ENCODE measurements at regions not wholly inside any gene's neighbourhood (a gene's known extent, or its start where the extent isn't known, plus 50 kb on each side); places are given as distances from the start of the nearest gene placed in this dataset.

DNA sequence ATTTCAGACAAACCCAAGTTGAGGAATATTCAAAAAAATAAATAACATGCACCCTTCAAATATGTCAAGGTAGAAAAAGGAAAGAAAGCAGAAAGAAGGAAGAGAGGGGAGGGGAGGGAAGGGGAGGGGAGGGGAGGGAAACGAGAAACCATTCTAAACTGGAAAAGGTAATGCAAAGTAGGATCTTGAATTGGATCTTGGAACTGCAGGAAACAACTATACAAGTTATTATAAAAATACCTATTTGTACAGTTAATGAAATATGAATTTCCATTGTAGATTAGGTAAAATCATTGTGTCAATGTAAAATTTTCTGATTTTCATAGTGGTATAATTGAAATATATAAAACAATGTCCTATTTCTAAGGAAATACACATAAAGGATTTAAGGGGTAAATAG lies 668.4 kb downstream of the FAT4 start:
- TF ChIP-seq, protein P1, sequence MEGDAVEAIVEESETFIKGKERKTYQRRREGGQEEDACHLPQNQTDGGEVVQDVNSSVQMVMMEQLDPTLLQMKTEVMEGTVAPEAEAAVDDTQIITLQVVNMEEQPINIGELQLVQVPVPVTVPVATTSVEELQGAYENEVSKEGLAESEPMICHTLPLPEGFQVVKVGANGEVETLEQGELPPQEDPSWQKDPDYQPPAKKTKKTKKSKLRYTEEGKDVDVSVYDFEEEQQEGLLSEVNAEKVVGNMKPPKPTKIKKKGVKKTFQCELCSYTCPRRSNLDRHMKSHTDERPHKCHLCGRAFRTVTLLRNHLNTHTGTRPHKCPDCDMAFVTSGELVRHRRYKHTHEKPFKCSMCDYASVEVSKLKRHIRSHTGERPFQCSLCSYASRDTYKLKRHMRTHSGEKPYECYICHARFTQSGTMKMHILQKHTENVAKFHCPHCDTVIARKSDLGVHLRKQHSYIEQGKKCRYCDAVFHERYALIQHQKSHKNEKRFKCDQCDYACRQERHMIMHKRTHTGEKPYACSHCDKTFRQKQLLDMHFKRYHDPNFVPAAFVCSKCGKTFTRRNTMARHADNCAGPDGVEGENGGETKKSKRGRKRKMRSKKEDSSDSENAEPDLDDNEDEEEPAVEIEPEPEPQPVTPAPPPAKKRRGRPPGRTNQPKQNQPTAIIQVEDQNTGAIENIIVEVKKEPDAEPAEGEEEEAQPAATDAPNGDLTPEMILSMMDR (IDR thresholded peaks at IDR 0.05) = no peak
- no peak for TF ChIP-seq POLR2A (IDR thresholded peaks at IDR 0.05)
